ENCODE measurements at regions not wholly inside any gene's neighbourhood (a gene's known extent, or its start where the extent isn't known, plus 50 kb on each side); places are given as distances from the start of the nearest gene placed in this dataset.

DNA sequence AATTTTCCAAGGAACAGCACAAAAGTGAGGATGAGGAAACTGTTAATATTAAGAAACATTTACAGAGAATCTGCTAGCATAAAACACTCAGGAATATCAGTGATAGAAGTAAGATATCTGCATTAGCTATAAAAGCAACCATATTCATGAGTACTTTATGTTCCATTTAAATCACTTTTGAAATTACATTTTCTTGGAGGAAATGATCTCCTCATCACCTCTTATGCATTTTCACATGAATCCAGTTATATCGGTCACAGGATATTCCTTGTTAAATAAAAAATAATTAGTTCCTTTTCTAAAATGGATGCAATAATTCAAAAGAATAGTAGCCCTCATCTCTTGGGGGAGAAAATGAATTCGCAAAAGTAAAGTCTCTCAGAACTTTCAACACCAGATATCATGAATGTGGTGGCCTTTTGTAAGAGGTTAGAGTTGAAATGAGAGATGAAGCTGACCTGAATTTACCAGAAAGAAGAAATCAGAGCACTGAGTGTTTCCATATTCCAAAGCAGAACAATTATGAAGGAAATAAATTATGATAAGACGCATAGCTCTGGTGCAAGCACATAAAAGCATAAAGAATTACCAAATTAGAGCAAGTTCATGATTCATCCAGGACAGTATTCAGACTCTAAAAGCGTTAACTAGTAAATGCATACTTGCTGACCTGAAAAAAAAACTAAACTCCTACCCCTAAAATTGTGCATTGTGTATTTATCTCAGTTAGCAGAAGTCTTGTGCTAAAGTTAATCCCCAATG lies 321.9 kb upstream of the CCDC54 start:
- Histone ChIP-seq H3K27ac (ENCODE audit: low read depth) (no peak overlapping the region), H3K36me3 (ENCODE audit: insufficient read depth) (no peaks in the 10 kb centered on the region), H3K27me3 (ENCODE audit: insufficient read depth) (no peaks in the 10 kb centered on the region), H3K4me3 (no peak overlapping the region), H3K9me2 (ENCODE audit: insufficient read depth) (peaks cover 26% of the 10 kb centered on the region; the same call in 1 of the 2 replicates), H3K4me2 (no peak overlapping the region), H3K4me1 (ENCODE audit: insufficient read depth) (no peaks in the 10 kb centered on the region), H4K20me1 (replicated peaks; ENCODE audit: insufficient read depth) (no peaks in the 10 kb centered on the region), H2AFZ (no peak overlapping the region), H3K79me2 (replicated peaks; ENCODE audit: insufficient read depth) (no peaks in the 10 kb centered on the region), H3F3A (replicated peaks; ENCODE audit: low read depth) (no peaks in the 10 kb centered on the region)
- Mint-ChIP-seq H3K4me1 (no peaks in the 10 kb centered on the region; the same call in 2 of the 3 replicates), H3K27me3 (ENCODE audit: insufficient read depth, low read depth, poor library complexity) (peaks cover 2% of the 10 kb centered on the region), H3K27ac (no peak overlapping the region), H3K4me3 (no peak overlapping the region), H3K36me3 (ENCODE audit: low read depth) (peaks cover 18% of the 10 kb centered on the region), H3K9me3 (peaks cover 8% of the 10 kb centered on the region; the same call in 2 of the 3 replicates)
- no peak for TF ChIP-seq STAT1 (IDR thresholded peaks at IDR 0.05; ENCODE audit: unreplicated experiment)
- no peak for TF ChIP-seq CREB1 (CRISPR knock-in tag; IDR thresholded peaks at IDR 0.05; ENCODE audit: low read depth)
- TF ChIP-seq, protein P1, sequence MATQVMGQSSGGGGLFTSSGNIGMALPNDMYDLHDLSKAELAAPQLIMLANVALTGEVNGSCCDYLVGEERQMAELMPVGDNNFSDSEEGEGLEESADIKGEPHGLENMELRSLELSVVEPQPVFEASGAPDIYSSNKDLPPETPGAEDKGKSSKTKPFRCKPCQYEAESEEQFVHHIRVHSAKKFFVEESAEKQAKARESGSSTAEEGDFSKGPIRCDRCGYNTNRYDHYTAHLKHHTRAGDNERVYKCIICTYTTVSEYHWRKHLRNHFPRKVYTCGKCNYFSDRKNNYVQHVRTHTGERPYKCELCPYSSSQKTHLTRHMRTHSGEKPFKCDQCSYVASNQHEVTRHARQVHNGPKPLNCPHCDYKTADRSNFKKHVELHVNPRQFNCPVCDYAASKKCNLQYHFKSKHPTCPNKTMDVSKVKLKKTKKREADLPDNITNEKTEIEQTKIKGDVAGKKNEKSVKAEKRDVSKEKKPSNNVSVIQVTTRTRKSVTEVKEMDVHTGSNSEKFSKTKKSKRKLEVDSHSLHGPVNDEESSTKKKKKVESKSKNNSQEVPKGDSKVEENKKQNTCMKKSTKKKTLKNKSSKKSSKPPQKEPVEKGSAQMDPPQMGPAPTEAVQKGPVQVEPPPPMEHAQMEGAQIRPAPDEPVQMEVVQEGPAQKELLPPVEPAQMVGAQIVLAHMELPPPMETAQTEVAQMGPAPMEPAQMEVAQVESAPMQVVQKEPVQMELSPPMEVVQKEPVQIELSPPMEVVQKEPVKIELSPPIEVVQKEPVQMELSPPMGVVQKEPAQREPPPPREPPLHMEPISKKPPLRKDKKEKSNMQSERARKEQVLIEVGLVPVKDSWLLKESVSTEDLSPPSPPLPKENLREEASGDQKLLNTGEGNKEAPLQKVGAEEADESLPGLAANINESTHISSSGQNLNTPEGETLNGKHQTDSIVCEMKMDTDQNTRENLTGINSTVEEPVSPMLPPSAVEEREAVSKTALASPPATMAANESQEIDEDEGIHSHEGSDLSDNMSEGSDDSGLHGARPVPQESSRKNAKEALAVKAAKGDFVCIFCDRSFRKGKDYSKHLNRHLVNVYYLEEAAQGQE (IDR thresholded peaks at IDR 0.05; ENCODE audit: unreplicated experiment) = no peak
- TF ChIP-seq, protein P2, sequence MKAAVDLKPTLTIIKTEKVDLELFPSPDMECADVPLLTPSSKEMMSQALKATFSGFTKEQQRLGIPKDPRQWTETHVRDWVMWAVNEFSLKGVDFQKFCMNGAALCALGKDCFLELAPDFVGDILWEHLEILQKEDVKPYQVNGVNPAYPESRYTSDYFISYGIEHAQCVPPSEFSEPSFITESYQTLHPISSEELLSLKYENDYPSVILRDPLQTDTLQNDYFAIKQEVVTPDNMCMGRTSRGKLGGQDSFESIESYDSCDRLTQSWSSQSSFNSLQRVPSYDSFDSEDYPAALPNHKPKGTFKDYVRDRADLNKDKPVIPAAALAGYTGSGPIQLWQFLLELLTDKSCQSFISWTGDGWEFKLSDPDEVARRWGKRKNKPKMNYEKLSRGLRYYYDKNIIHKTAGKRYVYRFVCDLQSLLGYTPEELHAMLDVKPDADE (IDR thresholded peaks at IDR 0.05) = no peak
- TF ChIP-seq, protein P3, sequence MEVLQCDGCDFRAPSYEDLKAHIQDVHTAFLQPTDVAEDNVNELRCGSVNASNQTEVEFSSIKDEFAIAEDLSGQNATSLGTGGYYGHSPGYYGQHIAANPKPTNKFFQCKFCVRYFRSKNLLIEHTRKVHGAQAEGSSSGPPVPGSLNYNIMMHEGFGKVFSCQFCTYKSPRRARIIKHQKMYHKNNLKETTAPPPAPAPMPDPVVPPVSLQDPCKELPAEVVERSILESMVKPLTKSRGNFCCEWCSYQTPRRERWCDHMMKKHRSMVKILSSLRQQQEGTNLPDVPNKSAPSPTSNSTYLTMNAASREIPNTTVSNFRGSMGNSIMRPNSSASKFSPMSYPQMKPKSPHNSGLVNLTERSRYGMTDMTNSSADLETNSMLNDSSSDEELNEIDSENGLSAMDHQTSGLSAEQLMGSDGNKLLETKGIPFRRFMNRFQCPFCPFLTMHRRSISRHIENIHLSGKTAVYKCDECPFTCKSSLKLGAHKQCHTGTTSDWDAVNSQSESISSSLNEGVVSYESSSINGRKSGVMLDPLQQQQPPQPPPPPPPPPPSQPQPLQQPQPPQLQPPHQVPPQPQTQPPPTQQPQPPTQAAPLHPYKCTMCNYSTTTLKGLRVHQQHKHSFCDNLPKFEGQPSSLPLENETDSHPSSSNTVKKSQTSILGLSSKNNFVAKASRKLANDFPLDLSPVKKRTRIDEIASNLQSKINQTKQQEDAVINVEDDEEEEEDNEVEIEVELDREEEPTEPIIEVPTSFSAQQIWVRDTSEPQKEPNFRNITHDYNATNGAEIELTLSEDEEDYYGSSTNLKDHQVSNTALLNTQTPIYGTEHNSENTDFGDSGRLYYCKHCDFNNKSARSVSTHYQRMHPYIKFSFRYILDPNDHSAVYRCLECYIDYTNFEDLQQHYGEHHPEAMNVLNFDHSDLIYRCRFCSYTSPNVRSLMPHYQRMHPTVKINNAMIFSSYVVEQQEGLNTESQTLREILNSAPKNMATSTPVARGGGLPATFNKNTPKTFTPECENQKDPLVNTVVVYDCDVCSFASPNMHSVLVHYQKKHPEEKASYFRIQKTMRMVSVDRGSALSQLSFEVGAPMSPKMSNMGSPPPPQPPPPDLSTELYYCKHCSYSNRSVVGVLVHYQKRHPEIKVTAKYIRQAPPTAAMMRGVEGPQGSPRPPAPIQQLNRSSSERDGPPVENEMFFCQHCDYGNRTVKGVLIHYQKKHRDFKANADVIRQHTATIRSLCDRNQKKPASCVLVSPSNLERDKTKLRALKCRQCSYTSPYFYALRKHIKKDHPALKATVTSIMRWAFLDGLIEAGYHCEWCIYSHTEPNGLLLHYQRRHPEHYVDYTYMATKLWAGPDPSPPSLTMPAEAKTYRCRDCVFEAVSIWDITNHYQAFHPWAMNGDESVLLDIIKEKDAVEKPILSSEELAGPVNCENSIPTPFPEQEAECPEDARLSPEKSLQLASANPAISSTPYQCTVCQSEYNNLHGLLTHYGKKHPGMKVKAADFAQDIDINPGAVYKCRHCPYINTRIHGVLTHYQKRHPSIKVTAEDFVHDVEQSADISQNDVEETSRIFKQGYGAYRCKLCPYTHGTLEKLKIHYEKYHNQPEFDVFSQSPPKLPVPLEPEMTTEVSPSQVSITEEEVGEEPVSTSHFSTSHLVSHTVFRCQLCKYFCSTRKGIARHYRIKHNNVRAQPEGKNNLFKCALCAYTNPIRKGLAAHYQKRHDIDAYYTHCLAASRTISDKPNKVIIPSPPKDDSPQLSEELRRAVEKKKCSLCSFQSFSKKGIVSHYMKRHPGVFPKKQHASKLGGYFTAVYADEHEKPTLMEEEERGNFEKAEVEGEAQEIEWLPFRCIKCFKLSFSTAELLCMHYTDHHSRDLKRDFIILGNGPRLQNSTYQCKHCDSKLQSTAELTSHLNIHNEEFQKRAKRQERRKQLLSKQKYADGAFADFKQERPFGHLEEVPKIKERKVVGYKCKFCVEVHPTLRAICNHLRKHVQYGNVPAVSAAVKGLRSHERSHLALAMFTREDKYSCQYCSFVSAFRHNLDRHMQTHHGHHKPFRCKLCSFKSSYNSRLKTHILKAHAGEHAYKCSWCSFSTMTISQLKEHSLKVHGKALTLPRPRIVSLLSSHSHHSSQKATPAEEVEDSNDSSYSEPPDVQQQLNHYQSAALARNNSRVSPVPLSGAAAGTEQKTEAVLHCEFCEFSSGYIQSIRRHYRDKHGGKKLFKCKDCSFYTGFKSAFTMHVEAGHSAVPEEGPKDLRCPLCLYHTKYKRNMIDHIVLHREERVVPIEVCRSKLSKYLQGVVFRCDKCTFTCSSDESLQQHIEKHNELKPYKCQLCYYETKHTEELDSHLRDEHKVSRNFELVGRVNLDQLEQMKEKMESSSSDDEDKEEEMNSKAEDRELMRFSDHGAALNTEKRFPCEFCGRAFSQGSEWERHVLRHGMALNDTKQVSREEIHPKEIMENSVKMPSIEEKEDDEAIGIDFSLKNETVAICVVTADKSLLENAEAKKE (CRISPR knock-in tag; IDR thresholded peaks at IDR 0.05) = no peak
- no peak for TF ChIP-seq NANOG (IDR thresholded peaks at IDR 0.05; ENCODE audit: borderline replicate concordance)
- no peak for TF ChIP-seq POLR2AphosphoS5 (IDR thresholded peaks at IDR 0.05; ENCODE audit: low read depth)
- no peak for TF ChIP-seq ZNF114 (CRISPR knock-in tag; IDR thresholded peaks at IDR 0.05)
- no peak for TF ChIP-seq EZH2 (IDR thresholded peaks at IDR 0.05; ENCODE audit: low read depth, unreplicated experiment)
- TF ChIP-seq JUNB (IDR thresholded peaks at IDR 0.05; ENCODE audit: unreplicated experiment) = no peak
- TF ChIP-seq, protein P4, sequence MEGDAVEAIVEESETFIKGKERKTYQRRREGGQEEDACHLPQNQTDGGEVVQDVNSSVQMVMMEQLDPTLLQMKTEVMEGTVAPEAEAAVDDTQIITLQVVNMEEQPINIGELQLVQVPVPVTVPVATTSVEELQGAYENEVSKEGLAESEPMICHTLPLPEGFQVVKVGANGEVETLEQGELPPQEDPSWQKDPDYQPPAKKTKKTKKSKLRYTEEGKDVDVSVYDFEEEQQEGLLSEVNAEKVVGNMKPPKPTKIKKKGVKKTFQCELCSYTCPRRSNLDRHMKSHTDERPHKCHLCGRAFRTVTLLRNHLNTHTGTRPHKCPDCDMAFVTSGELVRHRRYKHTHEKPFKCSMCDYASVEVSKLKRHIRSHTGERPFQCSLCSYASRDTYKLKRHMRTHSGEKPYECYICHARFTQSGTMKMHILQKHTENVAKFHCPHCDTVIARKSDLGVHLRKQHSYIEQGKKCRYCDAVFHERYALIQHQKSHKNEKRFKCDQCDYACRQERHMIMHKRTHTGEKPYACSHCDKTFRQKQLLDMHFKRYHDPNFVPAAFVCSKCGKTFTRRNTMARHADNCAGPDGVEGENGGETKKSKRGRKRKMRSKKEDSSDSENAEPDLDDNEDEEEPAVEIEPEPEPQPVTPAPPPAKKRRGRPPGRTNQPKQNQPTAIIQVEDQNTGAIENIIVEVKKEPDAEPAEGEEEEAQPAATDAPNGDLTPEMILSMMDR (conservative IDR thresholded peaks at IDR 0.05; ENCODE audit: low read depth in 2 of 2) = no peak
- TF ChIP-seq ZNF331 (CRISPR knock-in tag; IDR thresholded peaks at IDR 0.05; ENCODE audit: low read depth) = no peak
- TF ChIP-seq EZH2phosphoT487 (IDR thresholded peaks at IDR 0.05; ENCODE audit: unreplicated experiment) = no peak
- DNase-seq (ENCODE audit: low spot score) (no peak), ATAC-seq (no peak)

Data from GM23338 (cell line).